Kidney (tissue), 13 donors: ENCODE measurements at regions not wholly inside any gene's neighbourhood (a gene's known extent, or its start where the extent isn't known, plus 50 kb on each side); places are given as distances from the start of the nearest gene placed in this dataset.
"Not testable (repeated sequence)": the region's sequence is repeated elsewhere in the genome, so short reads cannot be mapped to it uniquely, and the experiment has no call there.

Source experiments
- DNase-seq, 5 donors: peaks; one replicate each; pipeline ENCODE4 v3.0.0-alpha.2; 2013 to 2020
- FAIRE-seq: peaks from 2 replicates; lab custom pipeline; 2012; peaks lifted over from hg19 to GRCh38; lab: Jason Lieb, UNC
- H3K27ac ChIP-seq, 2 donors: one replicate each; pipeline ENCODE4 v1.7.0; 2013; ENCODE audit warnings: low read depth in 2 of 2, low read length in 2 of 2, inconsistent platforms in 1 of 2
- H3K27me3 ChIP-seq: one replicate; pipeline ENCODE4 v1.7.1; 2013; ENCODE audit warnings: low read length, inconsistent platforms; ENCODE audit not compliant: control insufficient read depth, insufficient read depth
- H3K36me3 ChIP-seq, 3 donors: one replicate each; pipeline versions ENCODE4 v1.7.0 to v1.7.1; 2013; ENCODE audit warnings: low read length in 3 of 3, control low read depth in 1 of 3, inconsistent platforms in 1 of 3; ENCODE audit not compliant: insufficient read depth in 3 of 3, control insufficient read depth in 2 of 3
- H3K4me1 ChIP-seq, 3 donors: one replicate each; pipeline versions ENCODE4 v1.7.0 to v1.7.1; 2013; ENCODE audit warnings: low read length in 3 of 3, inconsistent platforms in 1 of 3, low read depth in 1 of 3; ENCODE audit not compliant: control insufficient read depth in 2 of 3, insufficient read depth in 2 of 3
- H3K4me3 ChIP-seq, 3 donors: one replicate each; pipeline versions ENCODE4 v1.7.0 to v1.8.1; 2013; ENCODE audit warnings: low read length in 3 of 3, control low read depth in 1 of 3, inconsistent platforms in 1 of 3
- H3K9ac ChIP-seq, 3 donors: one replicate each; pipeline versions ENCODE4 v1.7.0 to v1.7.1; 2013; ENCODE audit warnings: low read length in 3 of 3, control low read depth in 1 of 3, inconsistent platforms in 1 of 3
- H3K9me3 ChIP-seq, 3 donors: one replicate each; pipeline versions ENCODE4 v1.7.0 to v1.7.1; 2013; ENCODE audit warnings: low read length in 3 of 3, control low read depth in 1 of 3, inconsistent platforms in 1 of 3; ENCODE audit not compliant: control insufficient read depth in 2 of 3, insufficient read depth in 1 of 3
- intact Hi-C: fragments of 100-400 bp; cut with DNase I; formaldehyde crosslinking; loops from one replicate; pipeline ENCODE4 v1.11.1; 2022
- TF ChIP-seq, protein P1 (sequence below): IDR thresholded peaks from 3 replicates; pipeline ENCODE4 v1.5.1; 2012; ENCODE audit warnings: mild to moderate bottlenecking, moderate library complexity, borderline replicate concordance; ENCODE audit not compliant: insufficient read depth; ENCODE audit errors: extremely low read depth
- donor health status: control.
- donor health status: control.
- donor health status: control.
- donor health status: control.
- donor health status: control.
- donor health status: DM: yes; HTN: yes; CAD: no.
- donor health status: Normal renal cell carcinoma (clear cell type).

DNA sequence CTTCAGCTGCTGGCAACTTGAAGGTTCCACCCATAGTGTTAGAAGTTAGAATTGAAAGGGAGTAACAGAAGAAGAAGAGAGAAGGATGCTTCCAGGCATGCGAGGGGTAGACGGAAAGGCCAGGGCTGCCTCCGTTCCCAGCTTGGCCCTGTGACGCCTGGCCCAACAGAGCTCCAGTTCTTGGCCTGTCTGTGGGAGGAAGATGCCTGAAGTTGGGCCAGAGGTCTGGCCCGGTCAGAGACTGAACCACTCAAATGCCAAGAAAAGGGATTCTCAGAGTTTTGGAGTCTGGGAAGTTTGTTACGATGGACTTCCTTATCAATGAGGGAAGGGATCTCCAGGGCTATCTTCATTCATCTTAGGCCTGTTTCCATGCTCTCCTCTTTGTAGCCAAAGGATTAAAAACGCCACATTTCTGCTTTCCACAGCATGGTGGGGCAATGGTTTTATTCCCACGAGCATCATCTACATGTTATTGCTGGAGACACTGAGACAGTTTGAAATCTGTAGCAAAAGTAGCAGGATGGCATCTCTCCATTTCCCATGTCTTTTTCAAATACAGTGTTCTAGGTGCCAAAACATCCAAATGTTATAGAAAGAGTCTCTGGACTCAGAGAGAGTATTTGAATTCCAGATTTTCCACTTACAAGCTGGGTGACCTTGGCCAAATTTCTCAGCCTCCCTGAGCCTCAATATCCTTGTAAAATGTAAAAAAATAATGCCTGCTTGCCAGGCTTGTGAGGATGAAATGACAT lies 65.4 kb upstream of the ANKRD55 start:
- Histone ChIP-seq H3K9me3 (no peaks in the 10 kb centered on the region), H3K27ac (no peak overlapping the region), H3K4me3 (no peak overlapping the region), H3K4me1 (no peaks in the 10 kb centered on the region), H3K9ac (no peak overlapping the region), H3K36me3 (no peaks in the 10 kb centered on the region), H3K27me3 (no peaks in the 10 kb centered on the region)
- TF ChIP-seq, protein P1, sequence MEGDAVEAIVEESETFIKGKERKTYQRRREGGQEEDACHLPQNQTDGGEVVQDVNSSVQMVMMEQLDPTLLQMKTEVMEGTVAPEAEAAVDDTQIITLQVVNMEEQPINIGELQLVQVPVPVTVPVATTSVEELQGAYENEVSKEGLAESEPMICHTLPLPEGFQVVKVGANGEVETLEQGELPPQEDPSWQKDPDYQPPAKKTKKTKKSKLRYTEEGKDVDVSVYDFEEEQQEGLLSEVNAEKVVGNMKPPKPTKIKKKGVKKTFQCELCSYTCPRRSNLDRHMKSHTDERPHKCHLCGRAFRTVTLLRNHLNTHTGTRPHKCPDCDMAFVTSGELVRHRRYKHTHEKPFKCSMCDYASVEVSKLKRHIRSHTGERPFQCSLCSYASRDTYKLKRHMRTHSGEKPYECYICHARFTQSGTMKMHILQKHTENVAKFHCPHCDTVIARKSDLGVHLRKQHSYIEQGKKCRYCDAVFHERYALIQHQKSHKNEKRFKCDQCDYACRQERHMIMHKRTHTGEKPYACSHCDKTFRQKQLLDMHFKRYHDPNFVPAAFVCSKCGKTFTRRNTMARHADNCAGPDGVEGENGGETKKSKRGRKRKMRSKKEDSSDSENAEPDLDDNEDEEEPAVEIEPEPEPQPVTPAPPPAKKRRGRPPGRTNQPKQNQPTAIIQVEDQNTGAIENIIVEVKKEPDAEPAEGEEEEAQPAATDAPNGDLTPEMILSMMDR: no peak
- no peak for DNase-seq
- no peak for FAIRE-seq
- intact Hi-C loops: no loop called here

DNA sequence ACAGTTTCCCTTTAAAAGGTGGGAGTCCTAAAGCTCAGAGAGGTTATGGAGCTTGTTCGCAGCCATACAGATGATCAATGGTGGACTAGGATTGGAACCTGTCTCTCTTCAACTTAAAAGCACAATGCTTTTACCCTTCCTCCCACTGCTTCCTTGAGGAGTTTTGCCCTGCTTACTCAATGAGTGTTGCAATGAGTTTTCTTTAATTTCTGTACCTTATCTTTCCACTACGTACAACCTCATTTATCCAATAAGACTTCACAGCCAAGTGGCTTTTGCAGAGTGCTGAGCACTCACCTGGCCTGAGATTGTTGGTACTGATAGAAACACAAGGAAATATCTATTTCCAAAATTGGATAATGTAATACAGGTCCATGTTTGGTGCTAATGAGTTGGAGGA lies 64.7 kb upstream of the ANKRD55 start:
- no peaks in the 10 kb centered on the region for H3K4me1 ChIP-seq
- FAIRE-seq (no peak), DNase-seq (no peak)
- no peak overlapping the region for H3K9ac ChIP-seq
- intact Hi-C loops: no loop called here
- no peaks in the 10 kb centered on the region for H3K9me3 ChIP-seq
- no peak overlapping the region for H3K4me3 ChIP-seq
- no peaks in the 10 kb centered on the region for H3K36me3 ChIP-seq
- no peak overlapping the region for H3K27ac ChIP-seq
- H3K27me3 ChIP-seq: no peaks in the 10 kb centered on the region
- TF ChIP-seq, protein P1: no peak

DNA sequence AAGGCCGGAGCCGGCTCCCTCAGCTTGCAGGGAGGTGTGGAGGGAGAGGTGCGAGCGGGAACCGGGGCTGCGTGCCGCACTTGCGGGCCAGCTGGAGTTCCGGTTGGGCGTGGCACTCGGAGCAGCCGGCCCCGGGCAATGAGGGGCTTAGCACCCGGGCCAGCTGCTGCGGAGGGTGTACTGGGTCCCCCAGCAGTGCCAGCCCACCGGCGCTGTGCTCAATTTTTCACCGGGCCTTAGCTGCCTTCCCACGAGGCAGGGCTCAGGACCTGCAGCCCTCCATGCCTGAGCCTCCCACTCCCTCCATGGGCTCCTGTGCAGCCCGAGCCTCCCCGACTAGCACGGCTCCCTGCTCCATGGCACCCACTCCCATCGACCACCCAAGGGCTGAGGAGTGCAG lies 62.2 kb upstream of the ANKRD55 start:
- DNase-seq, intact Hi-C loops, H3K4me1 ChIP-seq, H3K27me3 ChIP-seq, H3K27ac ChIP-seq, H3K4me3 ChIP-seq, FAIRE-seq, H3K9me3 ChIP-seq, H3K36me3 ChIP-seq, H3K9ac ChIP-seq: not testable (repeated sequence)

DNA sequence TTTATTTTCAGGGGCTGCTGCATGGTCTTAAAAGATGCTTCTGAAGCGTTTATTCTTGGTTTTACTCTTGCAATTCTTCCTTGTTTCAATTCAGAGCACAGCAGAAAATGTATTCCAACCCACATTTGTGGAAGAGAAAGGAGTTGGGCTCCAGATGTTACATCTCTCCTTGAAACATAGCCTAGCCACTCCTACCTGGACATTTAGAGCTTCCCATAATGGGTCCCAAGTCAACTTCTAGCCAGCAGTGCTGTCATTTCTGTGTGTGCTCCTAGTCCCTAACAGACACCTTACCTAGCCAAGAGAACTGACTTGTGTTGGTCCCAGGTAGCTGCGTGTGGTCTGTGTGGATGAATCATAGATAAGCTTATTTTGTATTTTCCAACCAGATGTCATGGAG lies 61.2 kb upstream of the ANKRD55 start:
- Histone ChIP-seq H3K9me3 (no peaks in the 10 kb centered on the region), H3K27ac (no peak overlapping the region), H3K36me3 (no peaks in the 10 kb centered on the region), H3K4me1 (no peaks in the 10 kb centered on the region), H3K4me3 (no peak overlapping the region), H3K9ac (no peak overlapping the region), H3K27me3 (no peaks in the 10 kb centered on the region)
- DNase-seq (no peak), FAIRE-seq (no peak)
- TF ChIP-seq, protein P1: no peak
- intact Hi-C loops: no loop called here

DNA sequence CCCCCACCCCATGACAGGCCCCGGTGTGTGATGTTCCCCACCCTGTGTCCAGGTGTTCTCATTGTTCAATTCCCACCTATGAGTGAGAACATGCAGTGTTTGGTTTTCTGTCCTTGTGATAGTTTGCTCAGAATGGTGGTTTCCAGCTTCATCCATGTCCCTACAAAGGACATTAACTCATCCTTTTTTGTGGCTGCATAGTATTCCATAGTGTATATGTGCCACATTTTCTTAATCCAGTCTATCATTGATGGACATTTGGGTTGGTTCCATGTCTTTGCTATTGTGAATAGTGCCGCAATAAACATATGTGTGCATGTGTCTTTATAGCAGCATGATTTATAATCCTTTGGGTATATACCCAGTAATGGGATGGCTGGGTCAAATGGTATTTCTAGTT lies 59.7 kb upstream of the ANKRD55 start:
- H3K27ac ChIP-seq, FAIRE-seq, H3K4me1 ChIP-seq, H3K27me3 ChIP-seq, H3K36me3 ChIP-seq, intact Hi-C loops, H3K9me3 ChIP-seq, H3K4me3 ChIP-seq, H3K9ac ChIP-seq, DNase-seq: not testable (repeated sequence)
